ENCODE measurements at regions not wholly inside any gene's neighbourhood (a gene's known extent, or its start where the extent isn't known, plus 50 kb on each side); places are given as distances from the start of the nearest gene placed in this dataset.

- Histone ChIP-seq H3K27ac (no peak overlapping the region), H3K36me3 (no peaks in the 10 kb centered on the region), H3K9me3 (no peaks in the 10 kb centered on the region), H3K27me3 (no peaks in the 10 kb centered on the region), H3K4me1 (peaks cover 0 to 25% of the 10 kb centered on the region in 2 donors), H3K4me3 (no peak overlapping the region)
- DNase-seq (ENCODE audit: low spot score): no peak
- TF ChIP-seq CTCF (IDR thresholded peaks at IDR 0.05): no peak
Observed at GRCh38 chr6:139470997-139471396, 96.5 kb upstream of the CITED2 start.

- DNase-seq (ENCODE audit: low spot score): no peak
- Histone ChIP-seq H3K27ac (no peak overlapping the region), H3K4me1 (peaks cover 0 to 10% of the 10 kb centered on the region in 2 donors), H3K9me3 (no peaks in the 10 kb centered on the region), H3K27me3 (no peaks in the 10 kb centered on the region), H3K36me3 (no peaks in the 10 kb centered on the region), H3K4me3 (no peak overlapping the region)
- no peak for TF ChIP-seq CTCF (IDR thresholded peaks at IDR 0.05)
Observed at GRCh38 chr6:139468178-139468819, 93.9 kb upstream of the CITED2 start.

- Histone ChIP-seq H3K4me1 (no peaks in the 10 kb centered on the region), H3K9me3 (no peaks in the 10 kb centered on the region), H3K4me3 (no peak overlapping the region), H3K36me3 (no peaks in the 10 kb centered on the region), H3K27me3 (no peaks in the 10 kb centered on the region), H3K27ac (no peak overlapping the region)
- DNase-seq (ENCODE audit: low spot score): no peak
- no peak for TF ChIP-seq CTCF (IDR thresholded peaks at IDR 0.05)
Observed at GRCh38 chr6:139457476-139457875, 83.0 kb upstream of the CITED2 start.

- Histone ChIP-seq H3K9me3 (no peaks in the 10 kb centered on the region), H3K27ac (no peak overlapping the region), H3K27me3 (no peaks in the 10 kb centered on the region), H3K4me3 (no peak overlapping the region), H3K36me3 (no peaks in the 10 kb centered on the region), H3K4me1 (no peaks in the 10 kb centered on the region)
- DNase-seq (ENCODE audit: low spot score): no peak
- TF ChIP-seq CTCF (IDR thresholded peaks at IDR 0.05): no peak
Observed at GRCh38 chr6:139452148-139452876, 77.9 kb upstream of the CITED2 start.

- Histone ChIP-seq H3K36me3 (no peaks in the 10 kb centered on the region), H3K4me1 (no peaks in the 10 kb centered on the region), H3K9me3 (no peaks in the 10 kb centered on the region), H3K27ac (no peak overlapping the region), H3K4me3 (no peak overlapping the region), H3K27me3 (no peaks in the 10 kb centered on the region)
- DNase-seq (ENCODE audit: low spot score): no peak
- TF ChIP-seq CTCF (IDR thresholded peaks at IDR 0.05): no peak
Observed at GRCh38 chr6:139449611-139450000, 75.2 kb upstream of the CITED2 start.

All from right atrium auricular region (tissue), 2 donors.